UCSD-AML1 (cell line): ENCODE measurements at regions not wholly inside any gene's neighbourhood (a gene's known extent, or its start where the extent isn't known, plus 50 kb on each side); places are given as distances from the start of the nearest gene placed in this dataset.
"Not testable (repeated sequence)": the region's sequence is repeated elsewhere in the genome, so short reads cannot be mapped to it uniquely, and the experiment has no call there.

Experiments
- DNase-seq: peaks from one replicate; lab custom pipeline; 2025; ENCODE audit not compliant: unreplicated experiment; lab: John Stamatoyannopoulos, UW

DNA sequence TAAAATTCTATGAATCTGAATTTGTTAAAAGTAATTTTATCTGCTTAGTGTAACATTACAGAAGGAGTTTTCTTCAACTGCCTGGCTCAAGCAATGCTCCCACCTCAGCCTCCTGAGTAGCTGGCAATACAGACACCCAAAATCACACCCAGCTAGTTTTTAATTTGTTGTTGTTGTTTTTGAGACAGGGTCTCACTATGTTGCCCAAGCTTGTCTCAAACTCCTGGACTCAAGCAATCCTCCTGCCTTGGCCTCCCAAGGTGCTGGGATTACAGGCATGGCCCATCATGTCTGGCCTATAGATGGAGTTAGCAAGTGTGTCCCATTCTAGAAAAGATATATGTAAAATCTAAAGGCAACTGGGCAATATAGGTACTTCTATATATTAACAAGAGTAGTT is 1580.4 kb upstream of the PRR20A start:
- DNase-seq, result no peak

DNA sequence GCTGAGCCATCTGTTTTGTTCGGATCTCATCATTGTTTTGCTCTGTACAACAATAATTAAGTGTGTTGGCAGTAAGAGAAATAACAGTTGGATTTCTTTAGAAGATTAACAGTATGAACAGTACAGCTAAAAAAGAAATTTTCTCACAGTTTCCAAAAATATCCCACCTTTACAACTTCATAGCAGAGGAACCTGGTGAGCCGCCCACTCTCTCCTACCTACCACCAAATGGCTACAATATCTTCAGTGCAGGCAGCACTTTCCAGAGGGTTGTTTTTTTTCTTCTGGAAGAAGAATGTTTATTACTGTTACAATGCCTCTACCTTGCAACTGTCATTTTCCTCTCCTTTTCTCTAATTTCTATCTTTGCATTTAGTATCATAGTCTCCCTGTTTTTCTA is 1577.5 kb upstream of the PRR20A start:
- no peak for DNase-seq

DNA sequence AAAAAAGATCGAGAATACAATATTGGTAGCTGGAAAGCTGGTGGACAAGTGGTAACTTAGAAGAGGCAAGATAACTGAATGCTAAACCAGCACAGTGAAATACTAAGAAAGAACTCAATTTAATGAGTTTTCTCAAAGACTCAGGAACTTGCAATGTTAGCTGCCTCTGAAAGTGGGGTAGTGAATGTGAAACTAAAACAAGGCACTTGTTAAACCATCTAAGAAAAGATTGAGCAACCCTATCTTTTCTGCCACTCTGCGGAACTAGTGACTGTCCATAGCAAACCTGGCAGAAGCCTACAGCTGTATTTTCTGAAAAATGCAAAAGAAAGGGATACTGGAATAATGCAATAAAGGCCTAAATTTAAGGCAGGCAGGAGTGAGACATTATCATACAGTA is 1574.4 kb upstream of the PRR20A start:
- no peak for DNase-seq

DNA sequence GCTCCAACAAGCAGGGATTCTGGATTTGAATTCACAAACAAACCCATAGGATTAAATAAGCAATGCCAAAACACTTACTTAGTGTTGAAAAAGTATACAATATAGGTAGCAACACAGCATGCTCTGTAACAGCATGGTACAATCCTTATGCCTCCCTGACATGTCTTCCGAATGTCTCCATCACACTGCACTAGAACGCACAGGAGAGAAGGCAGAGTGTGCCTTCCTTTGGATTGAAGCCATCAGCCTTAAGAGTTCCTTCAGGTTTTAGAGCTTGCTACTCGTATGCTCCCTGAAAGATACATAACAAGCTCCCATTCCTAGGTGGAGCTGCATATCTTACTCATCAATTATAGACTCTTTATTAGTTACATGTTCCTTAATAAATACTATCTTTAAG is 1573.9 kb upstream of the PRR20A start:
- DNase-seq, result no peak

DNA sequence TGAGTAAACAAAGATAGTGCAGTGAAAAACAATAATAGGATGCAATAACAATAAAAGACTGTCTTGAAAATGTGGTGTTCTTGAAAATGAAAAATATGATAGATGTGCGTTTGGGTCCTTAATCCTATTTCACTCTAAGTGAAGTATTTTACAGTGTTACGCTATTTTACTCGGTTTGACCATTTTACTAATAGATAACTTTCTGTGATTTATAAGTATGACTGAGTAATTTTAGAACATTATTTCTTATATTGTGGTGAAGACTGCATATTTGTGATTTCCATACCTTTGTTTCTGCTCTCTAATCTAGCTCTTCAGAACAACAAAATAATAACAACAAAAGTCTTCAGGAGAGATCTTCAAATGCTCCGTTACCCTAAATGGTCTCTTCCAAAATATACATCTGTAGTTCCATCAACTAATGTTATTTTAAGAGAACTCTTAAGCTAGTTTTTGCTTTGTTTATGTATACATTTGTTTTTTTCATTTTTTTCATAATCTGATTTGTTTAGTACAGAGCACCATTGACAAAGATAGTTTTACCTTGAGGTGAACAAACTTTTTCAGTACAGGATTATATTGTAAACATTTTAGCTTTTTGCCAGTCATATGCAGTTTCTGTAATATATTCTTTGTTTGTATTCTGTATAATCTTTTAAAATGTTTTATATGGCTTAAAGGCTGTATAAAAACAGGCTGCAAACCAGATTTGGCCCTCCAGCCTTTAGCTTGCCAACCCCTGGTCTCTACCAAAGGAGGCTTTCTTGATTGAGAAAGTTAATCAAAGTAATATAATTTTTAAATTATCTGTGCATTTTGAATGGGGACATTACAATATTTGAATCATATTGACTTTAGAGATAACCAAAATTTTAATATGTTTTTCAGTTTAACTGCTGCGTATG is 1572.7 kb upstream of the PRR20A start:
- no peak for DNase-seq

DNA sequence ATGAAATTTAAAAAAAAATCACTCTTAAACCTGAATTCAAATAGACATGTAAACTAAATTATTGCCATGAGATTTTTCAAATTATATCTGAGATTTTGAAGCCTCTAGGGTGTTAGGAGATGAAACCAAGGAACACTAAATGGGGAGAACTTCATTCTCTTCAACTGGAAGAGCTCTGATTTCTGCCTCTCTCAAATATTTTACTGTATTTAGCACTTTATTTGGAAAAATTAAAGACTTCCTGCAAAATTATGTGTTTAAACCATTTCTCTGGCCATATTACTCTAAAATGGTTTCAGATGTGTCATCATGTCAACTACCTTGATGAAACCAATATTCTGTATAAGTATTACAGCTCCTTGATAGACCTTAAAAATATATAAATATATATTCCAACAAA is 1571.6 kb upstream of the PRR20A start:
- no peak for DNase-seq

DNA sequence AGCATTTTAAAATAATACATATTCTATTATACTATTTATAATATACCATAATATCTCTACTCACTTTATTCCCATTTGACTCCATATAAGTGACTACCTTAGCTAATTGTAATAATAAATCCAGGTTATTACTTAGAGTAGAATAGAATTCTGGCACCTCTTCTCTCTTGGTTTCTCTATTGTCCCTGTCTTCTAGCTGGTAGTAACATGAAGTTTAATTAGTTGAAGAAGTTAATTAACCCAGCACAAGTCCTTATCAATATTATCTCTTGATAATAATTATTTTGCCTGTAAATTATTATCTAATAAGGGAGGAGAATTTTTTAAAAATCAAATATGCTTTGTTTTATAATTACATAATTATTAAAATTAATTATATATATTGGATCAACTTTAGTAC is 1571.2 kb upstream of the PRR20A start:
- no peak for DNase-seq

DNA sequence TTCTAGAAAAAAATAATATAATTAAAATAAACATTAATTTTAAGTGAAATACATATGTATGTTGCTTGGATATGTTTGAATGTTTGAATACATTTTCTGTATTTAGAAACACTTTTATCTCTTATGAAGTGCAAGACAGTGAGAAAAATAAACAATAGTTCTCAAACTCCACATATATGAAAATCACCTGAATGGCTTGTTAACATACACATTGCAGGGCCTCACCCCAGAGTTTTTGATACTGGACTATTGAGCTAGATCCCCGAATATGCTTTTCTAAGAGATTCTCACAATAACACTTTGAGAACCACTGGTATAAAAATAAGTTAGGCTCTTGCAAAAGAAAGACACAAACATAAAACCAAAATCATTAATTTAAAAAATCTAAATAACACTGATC is 1570.3 kb upstream of the PRR20A start:
- DNase-seq, result no peak

DNA sequence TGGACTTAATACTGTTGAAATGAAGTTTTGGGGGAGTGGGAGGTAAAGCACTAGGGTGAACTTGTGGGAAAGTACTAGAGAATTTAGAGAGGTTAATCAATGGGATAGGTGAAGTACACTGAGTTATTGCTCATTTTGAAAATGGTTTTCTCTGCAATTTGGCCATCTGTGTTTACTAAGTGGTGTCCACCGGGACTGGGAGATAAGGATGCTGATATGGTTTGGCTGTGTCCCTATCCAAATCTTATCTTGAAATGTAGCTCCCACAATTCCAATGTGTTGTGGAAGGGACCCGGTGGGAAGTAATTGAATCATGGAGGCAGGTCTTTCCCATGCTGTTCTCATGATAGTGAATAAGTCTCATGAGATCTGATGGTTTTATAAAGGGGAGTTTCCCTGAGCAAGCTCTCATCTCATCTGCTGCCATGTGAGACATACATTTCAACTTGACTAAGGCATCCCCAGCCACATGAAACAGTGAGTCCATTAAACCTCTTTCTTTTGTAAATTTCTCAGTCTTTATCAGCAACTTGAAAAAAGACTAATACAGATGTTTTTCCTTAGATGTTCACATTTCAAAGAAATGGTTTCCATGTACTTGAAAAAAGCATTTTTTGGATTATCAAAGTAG is 1569.4 kb upstream of the PRR20A start:
- DNase-seq, result no peak

DNA sequence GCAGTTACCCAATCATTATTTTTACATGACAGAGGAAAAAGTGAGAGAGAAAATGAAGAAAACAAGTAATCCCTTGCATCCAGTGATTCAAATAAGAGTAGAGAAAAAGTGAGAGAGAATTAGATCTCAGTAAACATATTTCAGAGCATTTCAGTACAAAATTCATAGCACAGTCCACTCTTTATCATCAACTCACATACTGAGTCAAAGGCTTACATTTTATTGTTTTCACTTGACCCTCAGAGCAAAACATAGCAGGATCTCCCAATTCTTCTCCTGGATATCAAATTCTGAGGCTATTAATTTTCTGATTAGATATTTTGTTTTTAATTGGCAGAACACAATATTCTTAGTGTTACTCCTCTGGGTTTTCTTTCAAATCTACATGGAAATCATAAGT is 1568.3 kb upstream of the PRR20A start:
- no peak for DNase-seq

DNA sequence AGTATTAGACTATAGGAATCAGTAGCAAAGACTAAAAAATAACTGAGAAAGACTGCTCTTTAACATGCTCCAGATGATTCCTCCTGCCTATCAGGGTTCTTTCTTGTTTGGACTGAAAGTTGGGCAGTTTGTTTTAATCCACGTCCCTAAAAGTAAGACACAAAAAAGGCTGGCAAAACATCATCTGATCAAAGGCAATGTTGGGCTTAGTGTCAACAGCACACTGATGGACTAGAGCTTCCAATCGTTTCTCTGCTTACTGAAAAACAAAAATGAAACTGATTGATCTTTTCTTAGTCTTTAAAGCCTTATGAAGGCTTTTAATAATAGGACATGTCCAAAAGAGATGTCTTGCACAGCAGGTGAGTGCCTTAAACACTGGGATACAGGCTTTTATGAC is 1567.9 kb upstream of the PRR20A start:
- no peak for DNase-seq

DNA sequence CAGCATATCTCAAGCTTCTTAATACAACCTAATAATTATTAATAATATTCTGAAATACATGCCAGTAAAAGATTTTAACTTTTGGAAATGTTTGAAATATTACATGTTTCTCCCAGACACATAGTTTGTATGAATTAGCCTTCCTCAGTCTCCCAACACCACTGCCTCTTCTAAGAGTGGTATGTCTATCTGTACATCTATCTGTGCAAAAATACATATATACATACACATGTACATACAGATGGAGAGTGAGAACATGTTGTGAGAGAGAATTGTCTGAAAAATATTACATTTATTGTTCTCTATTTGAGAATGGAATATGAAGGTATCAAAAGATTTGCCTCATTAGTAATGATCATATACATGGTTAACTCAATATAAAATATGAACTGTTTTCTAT is 1567.2 kb upstream of the PRR20A start:
- no peak for DNase-seq

DNA sequence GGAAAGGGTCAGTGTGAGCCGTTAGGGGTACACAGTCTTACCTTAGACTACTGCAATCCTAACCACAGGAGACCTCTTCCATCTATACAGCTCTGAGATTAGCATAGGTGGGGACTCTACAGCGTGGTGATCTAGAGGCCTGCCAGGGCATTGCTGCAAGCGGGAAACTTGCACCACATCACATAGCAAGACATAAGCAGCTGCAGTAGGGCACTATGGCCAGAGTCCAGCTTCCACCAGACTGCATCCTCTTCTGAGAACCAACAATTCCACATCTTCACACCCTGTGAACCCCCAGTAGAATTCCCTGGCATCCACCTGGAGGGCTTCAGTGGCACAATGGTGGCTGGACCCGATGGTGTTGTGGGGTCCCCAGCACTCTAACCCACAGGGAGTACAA is 1564.3 kb upstream of the PRR20A start:
- DNase-seq, result no peak

DNA sequence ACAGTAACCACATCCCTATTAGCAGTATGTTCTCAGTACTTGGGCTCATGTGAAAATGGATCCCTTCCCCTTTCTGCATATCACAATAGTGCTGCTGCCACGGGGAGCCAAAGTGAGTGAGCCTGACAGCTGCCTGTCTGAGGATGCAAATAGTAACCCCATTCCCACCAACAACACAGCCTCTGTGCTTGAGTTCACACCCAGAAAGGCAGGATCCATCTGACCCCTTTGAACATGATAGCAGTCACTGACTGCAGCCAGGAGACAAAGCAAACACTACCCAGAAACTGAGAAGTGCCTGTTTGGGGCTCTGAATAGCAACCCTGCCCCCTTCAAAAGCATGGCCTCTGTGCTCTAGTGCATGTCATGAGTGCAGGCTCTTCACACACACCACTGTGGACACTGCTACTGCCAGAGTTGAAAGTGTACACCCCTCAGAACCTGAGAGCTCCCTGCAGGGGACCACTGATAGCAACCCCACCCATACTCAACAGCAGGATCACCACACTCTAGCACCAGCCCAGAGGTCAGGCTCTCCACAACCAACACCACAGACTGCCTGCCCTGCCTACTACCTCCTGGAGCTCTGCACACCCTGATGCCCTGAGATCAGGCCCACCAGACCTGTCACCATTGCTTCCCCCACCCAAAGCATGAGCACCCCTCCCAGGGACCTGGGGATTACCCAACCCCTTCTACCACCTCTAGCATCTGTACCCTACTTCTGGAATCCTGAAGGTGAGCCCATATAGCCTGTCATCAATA is 1563.5 kb upstream of the PRR20A start:
- DNase-seq, result no peak

DNA sequence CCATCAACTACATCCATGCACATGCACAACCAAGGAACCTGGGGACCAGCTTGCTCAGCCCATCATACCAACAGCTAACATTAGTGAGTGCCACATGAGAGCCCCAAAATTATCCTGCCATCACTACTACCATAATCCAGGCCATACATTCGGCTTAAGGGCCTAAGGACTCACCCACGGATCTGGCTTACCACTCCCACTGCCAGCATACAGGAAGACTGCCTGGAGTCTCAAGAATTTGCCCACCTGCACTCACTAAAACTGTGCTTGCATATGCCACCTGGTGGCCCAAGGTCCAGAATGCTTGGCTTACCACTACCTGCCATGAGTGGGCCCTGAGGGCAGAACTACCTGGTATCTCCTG is 1562.9 kb upstream of the PRR20A start:
- DNase-seq, result no peak

DNA sequence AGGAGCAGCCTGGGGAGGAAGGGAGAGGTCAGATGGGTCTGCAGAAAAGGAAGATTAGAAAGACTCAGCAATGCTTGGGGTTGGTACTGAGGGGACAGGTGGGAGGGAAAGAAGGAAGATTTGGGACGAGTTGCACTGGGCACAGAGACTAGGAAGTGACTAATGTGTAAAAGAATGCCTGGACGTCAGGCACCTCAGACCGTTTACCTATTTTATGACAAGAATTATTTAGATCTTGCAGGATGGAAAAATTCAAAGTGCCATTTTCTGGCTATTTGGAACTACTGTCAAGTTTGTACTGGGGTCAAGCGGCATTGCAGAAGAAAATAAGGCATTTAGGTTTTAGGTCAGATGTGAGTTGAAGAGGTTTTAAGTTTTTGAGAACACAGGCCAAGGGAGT is 1558.4 kb upstream of the PRR20A start:
- not testable (repeated sequence) for DNase-seq

DNA sequence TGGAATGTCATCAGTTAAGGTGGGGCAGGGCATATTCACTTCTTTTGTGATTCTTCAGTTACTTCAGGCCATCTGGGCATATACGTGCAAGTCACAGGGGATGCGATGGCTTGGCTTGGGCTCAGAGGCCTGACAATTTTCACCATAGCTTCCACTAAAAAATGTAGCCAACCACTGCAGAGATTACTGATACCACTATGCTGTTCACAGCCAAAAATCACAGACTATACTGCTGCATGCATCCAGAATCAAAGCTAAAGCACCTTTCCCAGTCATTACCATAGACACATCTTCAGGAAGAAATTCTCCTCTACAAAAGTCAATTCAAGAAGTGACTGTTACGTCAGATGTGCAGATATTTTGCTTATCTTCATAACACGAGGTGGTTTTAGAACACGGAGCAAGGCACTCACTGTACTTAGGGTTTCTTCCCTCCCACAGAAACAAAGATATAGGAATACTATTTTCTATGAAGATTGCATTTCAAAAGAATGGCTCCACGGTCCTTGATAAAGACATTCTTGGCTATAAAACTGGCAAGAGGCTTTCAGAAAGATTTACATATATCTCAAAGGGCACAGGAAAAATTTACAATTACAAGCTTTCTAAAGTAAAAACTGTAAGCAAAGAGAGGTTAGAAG is 1556.6 kb upstream of the PRR20A start:
- DNase-seq, result no peak

DNA sequence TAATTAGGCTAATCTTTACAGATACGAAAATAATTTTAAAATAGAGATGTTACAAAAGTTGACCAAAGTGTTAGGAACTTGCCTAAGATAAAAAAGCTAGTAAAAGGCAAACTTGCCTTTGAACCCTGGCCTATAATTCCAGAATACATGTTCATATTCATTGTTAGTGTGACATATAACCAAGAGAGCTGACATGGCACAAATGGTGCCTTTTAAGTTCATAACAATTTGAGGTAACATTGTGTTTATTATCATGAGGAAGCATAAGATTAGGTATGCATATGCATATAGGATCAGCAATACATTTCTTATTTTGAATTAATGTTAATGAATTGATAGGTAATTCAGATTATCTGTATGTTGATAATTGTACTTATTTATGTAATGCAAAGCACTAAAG is 1537.9 kb upstream of the PRR20A start:
- DNase-seq, result no peak

DNA sequence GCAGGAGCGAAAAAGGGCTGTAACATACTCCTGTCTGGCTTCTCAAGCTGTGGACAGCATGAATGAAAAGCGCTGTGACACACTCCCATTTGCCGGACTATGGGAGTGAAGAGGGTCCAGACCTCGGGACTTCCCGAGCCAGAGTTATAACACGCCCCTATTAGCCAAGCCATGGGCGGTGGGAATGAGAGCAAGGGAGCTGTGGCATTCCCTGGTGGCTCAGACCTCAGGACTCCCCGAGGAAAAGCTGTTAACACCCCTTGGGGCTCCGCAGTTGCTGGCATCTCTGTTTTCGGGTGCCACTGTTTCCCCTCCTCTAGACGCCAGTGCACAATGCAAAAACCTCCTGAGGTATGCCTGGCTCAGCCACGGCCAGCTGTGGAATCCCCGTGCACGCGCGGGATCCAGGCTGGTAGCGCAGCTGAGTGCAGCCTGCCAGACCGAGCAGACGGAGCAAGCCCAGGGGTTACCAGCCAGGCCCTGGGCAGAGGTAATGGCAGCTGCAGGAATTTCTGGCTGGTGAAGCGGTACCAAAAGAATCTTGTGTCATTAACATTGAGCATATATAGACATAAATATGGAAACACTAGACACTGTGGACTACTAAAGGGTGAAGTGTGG is 1534.6 kb upstream of the PRR20A start:
- DNase-seq, result no peak

DNA sequence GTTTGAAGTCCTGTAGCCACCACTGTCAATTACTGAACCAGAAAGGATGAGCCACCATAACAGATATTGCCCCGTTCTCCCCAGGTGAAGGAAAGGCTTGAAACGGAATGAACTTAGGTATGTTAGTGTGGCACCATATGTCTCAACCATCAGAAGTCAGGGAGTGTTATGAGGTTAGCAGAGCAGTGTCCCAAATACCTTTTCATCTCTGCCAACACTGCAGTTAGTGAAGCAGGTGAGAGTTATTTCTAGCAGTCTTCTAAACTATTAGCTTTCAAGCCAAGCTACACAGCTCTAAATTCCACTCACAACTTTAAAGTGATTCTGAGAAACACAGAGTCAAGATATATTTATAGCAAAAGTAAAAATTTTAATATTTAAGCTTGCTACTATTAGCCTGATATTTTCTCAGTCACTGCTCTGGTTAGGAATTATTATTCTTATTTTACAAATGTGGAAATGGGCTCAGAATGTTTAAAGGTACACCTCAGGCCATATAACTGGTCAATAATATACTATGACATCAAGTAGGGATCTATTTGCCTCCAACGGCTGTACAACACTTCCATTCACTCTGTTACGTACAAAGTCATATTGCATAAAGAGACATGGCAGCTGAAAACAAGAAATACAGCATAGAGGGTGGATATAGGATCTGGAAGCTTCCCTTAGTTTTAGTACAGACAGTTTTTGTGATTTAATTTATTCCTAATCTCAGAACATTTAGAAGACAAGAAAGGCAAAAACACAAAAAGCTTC is 1527.1 kb upstream of the PRR20A start:
- no peak for DNase-seq
